Omental fat pad (tissue), 3 donors: ENCODE measurements at regions not wholly inside any gene's neighbourhood (a gene's known extent, or its start where the extent isn't known, plus 50 kb on each side); places are given as distances from the start of the nearest gene placed in this dataset.

Experiments used
- ATAC-seq: fragments of 150-250 bp; one replicate; pipeline ENCODE4 v1.9.1; 2016; ENCODE audit warnings: mild to moderate bottlenecking, moderate library complexity; ENCODE audit not compliant: low FRiP score
- DNase-seq: peaks from one replicate; pipeline ENCODE4 v3.0.0-alpha.2; 2019; ENCODE audit warnings: low spot score
- TF ChIP-seq, protein P1 (sequence below), 3 donors: fragments of 450-650 bp; IDR thresholded peaks; one replicate each; pipeline ENCODE4 v1.5.1; 2016 to 2017; ENCODE audit warnings: antibody characterized with exemption in 3 of 3, mild to moderate bottlenecking in 3 of 3, moderate library complexity in 2 of 3

DNA sequence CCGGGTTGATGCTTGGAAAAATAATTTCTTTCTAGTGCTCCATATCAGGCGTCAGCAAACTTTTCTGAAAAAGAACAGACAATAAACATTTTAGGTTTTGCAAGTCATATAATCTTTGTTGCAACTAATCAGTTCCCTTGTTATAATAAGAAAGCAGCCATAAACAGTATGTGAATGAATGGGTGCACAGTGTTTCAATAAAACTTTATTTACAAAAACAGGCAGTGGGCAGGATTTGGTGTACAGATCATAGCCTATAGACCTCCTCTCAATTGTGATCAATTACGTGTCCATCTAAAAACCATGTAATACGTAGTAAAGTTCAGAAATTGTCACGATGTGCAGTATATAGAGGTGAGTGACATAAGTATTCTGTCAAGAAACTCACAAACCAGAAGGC is 143.4 kb downstream of the AREG start:
- TF ChIP-seq, protein P1, sequence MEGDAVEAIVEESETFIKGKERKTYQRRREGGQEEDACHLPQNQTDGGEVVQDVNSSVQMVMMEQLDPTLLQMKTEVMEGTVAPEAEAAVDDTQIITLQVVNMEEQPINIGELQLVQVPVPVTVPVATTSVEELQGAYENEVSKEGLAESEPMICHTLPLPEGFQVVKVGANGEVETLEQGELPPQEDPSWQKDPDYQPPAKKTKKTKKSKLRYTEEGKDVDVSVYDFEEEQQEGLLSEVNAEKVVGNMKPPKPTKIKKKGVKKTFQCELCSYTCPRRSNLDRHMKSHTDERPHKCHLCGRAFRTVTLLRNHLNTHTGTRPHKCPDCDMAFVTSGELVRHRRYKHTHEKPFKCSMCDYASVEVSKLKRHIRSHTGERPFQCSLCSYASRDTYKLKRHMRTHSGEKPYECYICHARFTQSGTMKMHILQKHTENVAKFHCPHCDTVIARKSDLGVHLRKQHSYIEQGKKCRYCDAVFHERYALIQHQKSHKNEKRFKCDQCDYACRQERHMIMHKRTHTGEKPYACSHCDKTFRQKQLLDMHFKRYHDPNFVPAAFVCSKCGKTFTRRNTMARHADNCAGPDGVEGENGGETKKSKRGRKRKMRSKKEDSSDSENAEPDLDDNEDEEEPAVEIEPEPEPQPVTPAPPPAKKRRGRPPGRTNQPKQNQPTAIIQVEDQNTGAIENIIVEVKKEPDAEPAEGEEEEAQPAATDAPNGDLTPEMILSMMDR (IDR thresholded peaks at IDR 0.05): no peak
- DNase-seq (no peak), ATAC-seq (no peak)

DNA sequence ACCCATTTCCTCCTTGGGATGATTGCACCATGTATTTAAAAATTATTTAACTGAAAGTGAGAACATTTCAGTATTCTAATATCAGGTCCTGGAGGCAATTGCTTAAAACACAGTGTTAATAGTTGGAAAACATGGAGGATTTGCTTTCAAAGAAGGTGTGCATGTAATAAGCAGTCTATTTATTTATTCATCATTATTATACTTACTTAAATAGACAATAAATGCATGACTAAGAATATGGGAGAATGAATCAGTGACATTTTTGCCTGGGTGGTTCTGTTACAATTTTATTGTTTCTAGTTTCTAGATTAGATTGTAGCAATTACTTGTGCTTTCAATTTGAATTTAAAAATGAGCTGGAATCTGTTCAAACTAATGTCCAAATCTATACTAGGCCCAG is 145.5 kb downstream of the AREG start:
- no peak for DNase-seq
- TF ChIP-seq, protein P1 (IDR thresholded peaks at IDR 0.05): no peak
- no peak for ATAC-seq

DNA sequence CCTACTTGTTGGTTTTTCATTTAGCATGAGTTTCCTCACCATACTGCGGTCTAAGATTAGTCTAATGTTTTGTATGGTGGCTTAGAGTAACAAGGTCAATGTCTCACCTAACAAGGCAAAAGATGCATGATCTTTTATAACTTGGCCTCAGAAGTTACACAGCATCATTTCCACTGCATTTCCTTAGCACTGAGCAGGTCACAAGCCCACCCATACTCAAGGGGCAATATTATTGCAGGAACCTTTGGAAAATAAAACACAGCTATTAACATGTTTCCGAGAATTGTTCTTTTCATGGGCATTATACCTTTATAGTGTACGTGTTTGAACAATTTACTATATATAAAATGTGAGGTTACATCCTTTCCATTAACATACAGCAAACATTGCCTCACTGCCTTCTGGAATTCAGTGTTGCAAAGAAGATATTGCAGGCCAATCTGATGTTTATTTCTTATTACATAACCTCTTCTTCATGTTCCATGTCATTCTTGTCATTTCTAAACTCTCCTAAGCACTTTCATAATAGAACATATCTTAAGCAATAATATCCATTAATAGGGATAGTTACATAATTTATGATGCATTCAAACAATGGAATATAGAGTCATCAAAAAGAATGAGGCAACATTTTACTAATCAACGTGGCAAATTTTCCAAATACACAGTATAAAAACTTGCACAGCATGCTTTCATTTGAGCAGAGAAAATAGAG is 153.8 kb downstream of the AREG start:
- TF ChIP-seq, protein P1 (IDR thresholded peaks at IDR 0.05): no peak
- DNase-seq (no peak), ATAC-seq (no peak)

DNA sequence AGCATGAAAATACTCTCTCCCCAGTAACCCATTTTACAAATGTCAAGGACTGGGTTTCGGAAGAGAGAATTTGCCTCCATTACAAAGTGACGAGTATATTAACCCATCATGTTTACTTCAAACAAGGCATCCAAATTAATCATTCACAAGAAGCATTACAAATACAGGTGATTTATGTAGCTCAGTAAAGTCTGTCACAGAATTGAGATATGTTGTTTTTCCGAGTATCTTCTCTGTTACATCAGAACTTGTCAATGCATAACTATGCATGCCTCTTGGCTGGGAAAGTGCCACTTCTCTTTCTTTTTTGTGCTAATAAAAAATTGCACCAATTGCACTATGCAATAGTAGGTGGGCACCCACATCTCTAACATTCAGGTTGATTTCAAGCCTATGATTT is 158.2 kb downstream of the AREG start:
- TF ChIP-seq, protein P1 (IDR thresholded peaks at IDR 0.05): no peak
- DNase-seq: no peak
- ATAC-seq: no peak

DNA sequence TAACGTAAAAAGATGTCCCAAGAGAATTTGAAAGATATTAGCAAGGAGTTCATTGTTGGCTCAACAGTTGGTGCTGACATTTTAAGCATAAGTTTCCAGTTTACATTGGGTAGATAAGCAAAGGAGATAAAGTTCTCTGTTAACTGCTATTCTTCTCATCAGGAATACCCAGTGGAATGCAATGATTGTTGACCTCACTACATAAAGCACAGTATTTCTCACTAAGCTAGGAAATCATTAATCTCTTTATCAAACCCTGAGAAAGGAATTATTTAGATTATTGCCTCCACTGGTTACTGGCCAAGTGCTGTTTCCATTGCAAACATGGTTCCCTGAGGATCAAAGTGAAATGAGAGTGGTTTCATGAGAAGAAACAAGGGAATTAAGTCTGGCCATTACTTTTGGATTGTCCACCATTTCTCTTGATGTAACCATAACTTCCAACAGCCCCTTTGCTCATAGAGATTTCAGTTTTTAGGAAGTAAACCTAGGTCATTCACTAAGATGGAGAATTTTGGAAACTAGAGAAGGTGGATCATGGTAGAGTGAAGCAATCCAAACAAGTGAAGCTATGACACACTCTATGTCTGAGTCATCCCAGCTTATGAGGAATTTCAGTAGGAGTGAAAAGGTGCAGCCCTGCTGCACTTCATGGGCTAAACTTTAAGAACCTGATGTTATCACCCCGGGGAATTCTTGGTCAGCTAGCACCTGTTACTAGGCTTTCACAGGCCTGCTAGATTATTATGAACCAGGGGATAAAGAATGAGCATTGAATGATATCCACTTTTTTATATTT is 163.4 kb downstream of the AREG start:
- TF ChIP-seq, protein P1 (IDR thresholded peaks at IDR 0.05): no peak
- no peak for DNase-seq
- ATAC-seq: peak; percentile 83

DNA sequence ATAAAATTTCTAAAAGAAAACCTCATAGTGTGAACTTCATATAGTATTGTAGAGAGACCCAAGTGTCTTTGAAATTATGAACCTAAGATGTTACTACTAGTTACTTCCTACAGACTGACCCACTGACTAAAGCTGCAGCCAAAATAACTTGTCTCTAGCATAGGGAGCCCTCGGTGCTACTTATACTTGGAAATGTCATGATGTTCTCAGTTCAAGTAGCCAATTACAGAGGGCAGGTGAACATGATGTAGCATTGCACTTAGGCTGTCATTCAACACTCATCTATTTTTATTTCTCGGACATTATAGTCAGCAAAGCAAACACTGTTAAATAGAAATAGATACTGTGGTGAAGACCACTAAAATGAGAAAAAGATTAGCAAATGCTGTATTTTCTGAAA is 165.6 kb downstream of the AREG start:
- TF ChIP-seq, protein P1 (IDR thresholded peaks at IDR 0.05): no peak
- DNase-seq (no peak), ATAC-seq (no peak)

DNA sequence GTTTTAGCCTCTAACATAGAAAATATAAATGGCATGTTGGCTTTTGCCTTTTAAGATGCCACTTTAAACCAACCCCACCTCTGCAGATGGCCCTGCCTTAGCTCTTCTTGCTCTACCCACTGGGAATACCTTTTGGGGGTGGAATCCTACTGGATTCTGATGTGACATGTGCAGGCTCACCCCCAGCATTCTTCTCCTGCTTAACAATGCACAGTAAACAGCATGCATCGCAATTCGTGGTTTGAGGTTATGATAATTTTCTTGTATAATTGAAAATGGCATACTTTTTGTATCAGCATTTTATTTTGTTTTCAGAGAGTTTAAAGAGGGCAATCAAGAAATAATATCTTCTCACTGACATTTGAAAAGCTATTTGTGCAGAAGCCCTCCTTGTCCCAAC is 167.9 kb downstream of the AREG start:
- TF ChIP-seq, protein P1 (IDR thresholded peaks at IDR 0.05): no peak
- ATAC-seq (no peak), DNase-seq (no peak)
